CD4-positive, alpha-beta T cell (primary cell): ENCODE measurements at regions not wholly inside any gene's neighbourhood (a gene's known extent, or its start where the extent isn't known, plus 50 kb on each side); places are given as distances from the start of the nearest gene placed in this dataset.

ENCODE experiments used
- ATAC-seq: fragments of 200-7000 bp; cut with Tn5 transposase; one replicate; pipeline ENCODE4 v1.10.0; 2022; ENCODE audit warnings: mild to moderate bottlenecking; ENCODE audit not compliant: poor library complexity
- CTCF ChIA-PET: fragments of 350-600 bp; sonication (Branson Sonifier 250); formaldehyde crosslinking; loops from one replicate; lab custom pipeline; 2021; ENCODE audit warnings: antibody characterized with exemption, inconsistent platforms; lab: Charles Lee
- POLR2A ChIA-PET: fragments of 350-600 bp; sonication (Branson Sonifier 250); formaldehyde crosslinking; loops from one replicate; lab custom pipeline; 2021; ENCODE audit warnings: antibody characterized with exemption, inconsistent platforms; lab: Charles Lee
- DNase-seq, 14 experiments: peaks; one replicate each; pipeline ENCODE4 v3.0.0-alpha.2; 2013 to 2020; ENCODE audit warnings: mixed read lengths in 2 of 14
- H3K27ac ChIP-seq, 2 donors: one replicate each; pipeline versions ENCODE4 v1.5.1 to v1.7.0; 2013; ENCODE audit warnings: low read length in 2 of 2, low read depth in 1 of 2, mild to moderate bottlenecking in 1 of 2
- H3K27me3 ChIP-seq, 2 experiments: 1 replicate in 1 of 2; 2 replicates in 1 of 2; pipeline versions ENCODE4 v1.6.1 to v1.7.0; 2013; ENCODE audit warnings: low read length in 2 of 2, control low read depth in 1 of 2, mild to moderate bottlenecking in 1 of 2, moderate library complexity in 1 of 2; ENCODE audit not compliant: insufficient read depth in 2 of 2, control insufficient read depth in 1 of 2
- H3K36me3 ChIP-seq: one replicate; pipeline ENCODE4 v1.6.1; 2013; ENCODE audit warnings: low read length, control low read depth; ENCODE audit not compliant: insufficient read depth
- H3K4me1 ChIP-seq: one replicate; pipeline ENCODE4 v1.6.1; 2013; ENCODE audit warnings: low read length, control low read depth; ENCODE audit not compliant: insufficient read depth
- H3K4me3 ChIP-seq: one replicate; pipeline ENCODE4 v1.5.1; 2013; ENCODE audit warnings: mild to moderate bottlenecking, low read length, moderate library complexity
- H3K9me3 ChIP-seq, 2 experiments: 1 replicate in 1 of 2; 2 replicates in 1 of 2; pipeline versions ENCODE4 v1.6.1 to v1.7.0; 2013; ENCODE audit warnings: low read length in 2 of 2, mild to moderate bottlenecking in 2 of 2, control low read depth in 1 of 2, moderate library complexity in 1 of 2; ENCODE audit not compliant: control insufficient read depth in 1 of 2, insufficient read depth in 1 of 2
- H3K27ac Mint-ChIP-seq: one replicate; pipeline ENCODE4 v1.8.0; 2020; ENCODE audit warnings: mixed read lengths
- H3K27me3 Mint-ChIP-seq: one replicate; pipeline ENCODE4 v1.8.0; 2021; ENCODE audit warnings: mixed read lengths
- H3K36me3 Mint-ChIP-seq: one replicate; pipeline ENCODE4 v1.8.0; 2021; ENCODE audit warnings: low read depth, mixed read lengths
- H3K4me1 Mint-ChIP-seq: one replicate; pipeline ENCODE4 v1.8.0; 2021; ENCODE audit warnings: low read depth, mixed read lengths
- H3K4me3 Mint-ChIP-seq: one replicate; pipeline ENCODE4 v1.8.0; 2020; ENCODE audit warnings: mild to moderate bottlenecking, mixed read lengths
- H3K9me3 Mint-ChIP-seq: one replicate; pipeline ENCODE4 v1.8.0; 2020; ENCODE audit warnings: mixed read lengths
- CTCF ChIP-seq: fragments of 200-600 bp; IDR thresholded peaks from one replicate; pipeline ENCODE4 v1.8.0; 2022; ENCODE audit warnings: antibody characterized with exemption, mild to moderate bottlenecking
- intact Hi-C, 2 experiments: fragments of 100-400 bp; cut with DNase I in 1 of 2; cut with micrococcal nuclease in 1 of 2; formaldehyde crosslinking; loops; one replicate each; pipeline versions ENCODE4 v1.15.1 to v1.9.0; 2023 to 2025; cut with DNase I, micrococcal nuclease

DNA sequence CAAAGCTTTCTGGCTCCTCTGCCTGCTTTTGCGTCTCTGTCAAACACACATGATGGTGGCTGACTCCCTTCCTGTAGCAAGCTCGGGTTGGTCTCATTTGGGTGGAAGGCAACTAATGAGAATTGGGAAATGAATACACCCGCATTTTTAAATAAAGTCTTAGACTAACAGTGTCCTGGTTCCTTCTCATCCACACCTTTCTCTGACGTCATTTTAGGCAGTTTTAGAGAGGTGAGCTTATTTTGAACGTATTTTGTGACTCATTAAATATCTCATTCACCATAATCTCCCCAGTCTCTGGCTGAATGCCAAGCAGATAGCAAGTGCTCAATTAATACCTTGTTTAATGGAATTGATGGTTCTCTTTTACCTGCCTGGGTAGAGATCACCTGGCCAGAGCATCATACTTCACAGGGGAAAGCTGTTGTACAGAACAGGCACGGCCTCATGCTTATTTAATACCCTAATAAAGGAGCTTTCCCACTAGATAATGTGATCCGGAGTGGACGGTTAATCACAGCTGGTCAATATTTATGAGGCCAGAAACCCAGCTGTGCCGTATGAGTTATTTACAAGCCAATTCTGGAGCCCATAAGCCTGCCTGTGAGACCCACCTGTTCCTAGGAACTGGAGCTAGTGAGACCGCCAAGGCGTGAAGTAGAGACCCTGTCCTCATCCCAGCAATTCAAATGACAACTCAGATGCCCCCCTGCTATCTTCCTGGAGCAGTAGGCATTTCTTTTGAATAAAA is 149.7 kb upstream of the PROK2 start:
- DNase-seq, result no peak
- intact Hi-C loops, result no loop called here
- no peaks in the 10 kb centered on the region for H3K27me3 Mint-ChIP-seq
- no peaks in the 10 kb centered on the region for H3K36me3 ChIP-seq
- H3K27ac ChIP-seq, result no peak overlapping the region
- H3K4me3 ChIP-seq, result no peak overlapping the region
- no peaks in the 10 kb centered on the region for H3K9me3 ChIP-seq
- no peaks in the 10 kb centered on the region for H3K9me3 Mint-ChIP-seq
- ATAC-seq, result no peak
- H3K4me3 Mint-ChIP-seq, result no peak overlapping the region
- no peak for TF ChIP-seq CTCF
- H3K36me3 Mint-ChIP-seq, result no peaks in the 10 kb centered on the region
- no peaks in the 10 kb centered on the region for H3K4me1 Mint-ChIP-seq
- no peaks in the 10 kb centered on the region for H3K4me1 ChIP-seq
- H3K27me3 ChIP-seq, result peaks cover 0 to 2% of the 10 kb centered on the region in 2 experiments
- no peak overlapping the region for H3K27ac Mint-ChIP-seq
- CTCF ChIA-PET, result no interaction called here
- POLR2A ChIA-PET, result no interaction called here

DNA sequence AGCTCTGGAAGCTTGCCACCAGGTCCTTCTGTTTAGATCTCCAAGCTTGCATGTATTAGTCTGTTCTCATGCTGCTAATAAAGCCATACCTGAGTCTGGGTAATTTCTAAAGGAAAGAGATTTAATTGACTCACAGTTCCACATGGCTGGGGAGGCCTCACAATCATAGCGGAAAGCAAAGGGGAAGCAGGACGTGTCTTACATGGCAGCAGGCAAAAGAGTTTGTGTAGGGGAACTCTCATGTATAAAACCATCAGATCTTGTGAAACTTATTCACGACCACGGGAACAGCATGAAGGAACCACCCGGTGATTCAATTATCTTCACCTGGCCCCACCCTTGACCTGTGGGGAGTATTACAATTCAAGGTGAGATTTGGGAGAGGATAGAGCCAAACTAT is 147.0 kb upstream of the PROK2 start:
- DNase-seq (no peak), ATAC-seq (no peak)
- Histone ChIP-seq H3K27me3 (peaks cover 0 to 2% of the 10 kb centered on the region in 2 experiments), H3K4me3 (no peak overlapping the region), H3K27ac (no peak overlapping the region), H3K9me3 (no peaks in the 10 kb centered on the region), H3K4me1 (no peaks in the 10 kb centered on the region), H3K36me3 (no peaks in the 10 kb centered on the region)
- H3K9me3 Mint-ChIP-seq, result no peaks in the 10 kb centered on the region
- H3K36me3 Mint-ChIP-seq, result no peaks in the 10 kb centered on the region
- H3K4me3 Mint-ChIP-seq, result no peak overlapping the region
- no peak overlapping the region for H3K27ac Mint-ChIP-seq
- TF ChIP-seq CTCF, result no peak
- ChIA-PET POLR2A (no interaction called here), CTCF (no interaction called here)
- intact Hi-C loops, result no loop called here
- H3K27me3 Mint-ChIP-seq, result no peaks in the 10 kb centered on the region
- no peaks in the 10 kb centered on the region for H3K4me1 Mint-ChIP-seq

DNA sequence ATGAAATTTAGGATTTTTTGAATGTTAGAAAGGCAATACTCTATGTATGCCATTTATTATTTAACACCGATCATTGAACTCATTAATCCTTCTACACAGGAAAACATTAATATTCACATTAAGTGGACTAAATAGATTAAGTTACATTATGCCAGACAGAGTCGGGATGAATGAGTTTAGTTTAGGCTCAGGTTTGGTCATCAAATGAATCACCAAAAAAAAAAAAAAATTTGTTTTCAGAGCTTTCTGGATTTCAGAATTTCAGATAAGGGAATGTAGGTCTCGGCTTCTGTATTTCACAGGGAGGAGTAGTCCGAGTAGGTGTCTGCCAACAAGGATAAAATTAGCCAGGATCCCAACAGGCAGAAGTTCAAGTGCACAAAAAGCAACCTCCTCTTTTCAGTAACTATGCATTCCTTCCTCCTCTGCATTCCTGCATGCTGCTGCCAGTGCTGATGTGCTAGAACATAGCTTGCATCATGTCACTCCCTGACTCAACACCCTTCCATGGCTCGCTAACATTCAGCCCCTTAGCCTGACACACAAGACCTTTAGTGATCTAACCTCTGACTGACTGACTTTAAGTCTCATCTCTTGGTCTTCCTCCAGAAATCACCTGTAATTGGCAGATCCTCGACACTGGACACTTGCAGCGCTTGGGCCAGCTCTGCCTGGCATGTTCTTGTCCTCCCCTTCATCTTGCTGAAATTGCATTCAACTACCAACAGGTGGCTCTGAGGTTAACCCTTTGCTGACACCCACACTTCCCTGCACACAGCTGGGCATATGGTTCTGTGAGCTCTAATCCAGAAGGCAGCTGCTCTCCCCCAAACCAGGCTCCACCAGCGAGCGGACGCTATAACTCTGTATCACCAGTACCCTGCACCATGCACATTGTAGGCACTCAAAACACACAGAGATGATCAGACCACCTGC is 145.4 kb upstream of the PROK2 start:
- no peak for ATAC-seq

More for the DNA sequence above, 145.4 kb upstream of the PROK2 start:
- H3K4me3 Mint-ChIP-seq, result no peak overlapping the region
- no peak for TF ChIP-seq CTCF
- POLR2A ChIA-PET, result no interaction called here
- H3K9me3 ChIP-seq, result no peaks in the 10 kb centered on the region
- no peak overlapping the region for H3K27ac ChIP-seq
- no peak overlapping the region for H3K27ac Mint-ChIP-seq
- H3K36me3 ChIP-seq, result no peaks in the 10 kb centered on the region
- H3K4me3 ChIP-seq, result no peak overlapping the region
- no peaks in the 10 kb centered on the region for H3K4me1 Mint-ChIP-seq
- no peaks in the 10 kb centered on the region for H3K36me3 Mint-ChIP-seq
- no peaks in the 10 kb centered on the region for H3K27me3 Mint-ChIP-seq
- H3K27me3 ChIP-seq, result peaks cover 0 to 2% of the 10 kb centered on the region in 2 experiments
- intact Hi-C loops, result no loop called here
- no peaks in the 10 kb centered on the region for H3K9me3 Mint-ChIP-seq
- CTCF ChIA-PET, result no interaction called here
- peak in 2 of 14 experiments; percentile 12 to 15 for DNase-seq
- H3K4me1 ChIP-seq, result no peaks in the 10 kb centered on the region
